ENCODE measurements at regions not wholly inside any gene's neighbourhood (a gene's known extent, or its start where the extent isn't known, plus 50 kb on each side); places are given as distances from the start of the nearest gene placed in this dataset.
"Not testable (repeated sequence)": the region's sequence is repeated elsewhere in the genome, so short reads cannot be mapped to it uniquely, and the experiment has no call there.

GRCh38 chr20:29742699-29743100, 1514.8 kb upstream of the DEFB115 start:
- no peak for TF ChIP-seq EZH2phosphoT487 (IDR thresholded peaks at IDR 0.05)
- no peak for TF ChIP-seq EZH2 (IDR thresholded peaks at IDR 0.05)
- no peak for TF ChIP-seq CTCF (IDR thresholded peaks at IDR 0.05)
- Histone ChIP-seq H4K20me1 (ENCODE audit: low read depth) (no peaks in the 10 kb centered on the region), H3K36me3 (no peaks in the 10 kb centered on the region), H3K4me1 (no peaks in the 10 kb centered on the region), H3K27ac (no peak overlapping the region), H3K9me3 (ENCODE audit: low read depth) (peaks cover 11% of the 10 kb centered on the region), H3K79me2 (ENCODE audit: low read depth) (no peaks in the 10 kb centered on the region), H3K4me3 (no peak overlapping the region), H3F3A (ENCODE audit: low read depth) (no peaks in the 10 kb centered on the region), H3K27me3 (no peaks in the 10 kb centered on the region), H3K4me2 (no peak overlapping the region), H2AFZ (replicated peaks) (no peak overlapping the region), H3K9ac (no peak overlapping the region)
- Mint-ChIP-seq H3K4me3 (no peak overlapping the region), H3K27me3 (ENCODE audit: insufficient read depth, low read depth) (no peaks in the 10 kb centered on the region), H3K4me1 (no peaks in the 10 kb centered on the region), H3K9me3 (peaks cover 36% of the 10 kb centered on the region), H3K27ac (no peak overlapping the region), H3K36me3 (peaks cover 2% of the 10 kb centered on the region)
- DNase-seq (ENCODE audit: low spot score) = no peak

GRCh38 chr20:29743101-29743931, 1514.1 kb upstream of the DEFB115 start:
- Histone ChIP-seq H3K27ac (no peak overlapping the region), H3K4me1 (no peaks in the 10 kb centered on the region), H4K20me1 (ENCODE audit: low read depth) (no peaks in the 10 kb centered on the region), H3K9ac (no peak overlapping the region), H3K4me3 (no peak overlapping the region), H3K79me2 (ENCODE audit: low read depth) (no peaks in the 10 kb centered on the region), H3F3A (ENCODE audit: low read depth) (no peaks in the 10 kb centered on the region), H3K4me2 (no peak overlapping the region), H2AFZ (replicated peaks) (no peak overlapping the region), H3K27me3 (no peaks in the 10 kb centered on the region), H3K36me3 (no peaks in the 10 kb centered on the region), H3K9me3 (ENCODE audit: low read depth) (peaks cover 15% of the 10 kb centered on the region)
- TF ChIP-seq EZH2phosphoT487 (IDR thresholded peaks at IDR 0.05) (no peak), EZH2 (IDR thresholded peaks at IDR 0.05) (no peak), CTCF (IDR thresholded peaks at IDR 0.05) (no peak)
- Mint-ChIP-seq H3K27ac (no peak overlapping the region), H3K9me3 (peaks cover 34% of the 10 kb centered on the region), H3K4me1 (no peaks in the 10 kb centered on the region), H3K36me3 (peaks cover 2% of the 10 kb centered on the region), H3K4me3 (no peak overlapping the region), H3K27me3 (ENCODE audit: insufficient read depth, low read depth) (no peaks in the 10 kb centered on the region)
- no peak for DNase-seq (ENCODE audit: low spot score)

- H3K9me3 Mint-ChIP-seq = peaks cover 33% of the 10 kb centered on the region
- H3K9ac ChIP-seq = no peak overlapping the region
Measured at GRCh38 chr20:29744071-29744470, 1513.4 kb upstream of the DEFB115 start.

GRCh38 chr20:29745534-29746245, 1511.8 kb upstream of the DEFB115 start:
- not testable (repeated sequence) for H3K4me2 ChIP-seq

More at GRCh38 chr20:29744071-29744470, 1513.4 kb upstream of the DEFB115 start:
- no peak overlapping the region for H3K4me3 ChIP-seq
- no peaks in the 10 kb centered on the region for H3K4me1 Mint-ChIP-seq
- H3K36me3 Mint-ChIP-seq = peaks cover 2% of the 10 kb centered on the region
- H3K9me3 ChIP-seq (ENCODE audit: low read depth) = peaks cover 16% of the 10 kb centered on the region
- H2AFZ ChIP-seq (replicated peaks) = no peak overlapping the region
- no peaks in the 10 kb centered on the region for H3K27me3 ChIP-seq
- H3K4me2 ChIP-seq = no peak overlapping the region
- no peak for TF ChIP-seq EZH2 (IDR thresholded peaks at IDR 0.05)
- TF ChIP-seq CTCF (IDR thresholded peaks at IDR 0.05) = no peak
- no peak for TF ChIP-seq EZH2phosphoT487 (IDR thresholded peaks at IDR 0.05)
- no peaks in the 10 kb centered on the region for H3K79me2 ChIP-seq (ENCODE audit: low read depth)
- H3K27ac ChIP-seq = no peak overlapping the region
- no peaks in the 10 kb centered on the region for H4K20me1 ChIP-seq (ENCODE audit: low read depth)
- DNase-seq (ENCODE audit: low spot score) = no peak
- no peak overlapping the region for H3K27ac Mint-ChIP-seq
- H3K27me3 Mint-ChIP-seq (ENCODE audit: insufficient read depth, low read depth) = no peaks in the 10 kb centered on the region
- H3K4me3 Mint-ChIP-seq = no peak overlapping the region
- H3K4me1 ChIP-seq = no peaks in the 10 kb centered on the region
- H3K36me3 ChIP-seq = no peaks in the 10 kb centered on the region
- no peaks in the 10 kb centered on the region for H3F3A ChIP-seq (ENCODE audit: low read depth)

More at GRCh38 chr20:29745534-29746245, 1511.8 kb upstream of the DEFB115 start:
- H4K20me1 ChIP-seq (ENCODE audit: low read depth); H3K79me2 ChIP-seq (ENCODE audit: low read depth); H3K36me3 ChIP-seq; DNase-seq (ENCODE audit: low spot score); H3K4me3 ChIP-seq; H3K4me1 Mint-ChIP-seq; H2AFZ ChIP-seq (replicated peaks); H3K4me3 Mint-ChIP-seq; H3K27ac ChIP-seq; H3K36me3 Mint-ChIP-seq; H3K4me1 ChIP-seq; H3F3A ChIP-seq (ENCODE audit: low read depth); H3K27ac Mint-ChIP-seq; H3K27me3 Mint-ChIP-seq (ENCODE audit: insufficient read depth, low read depth); H3K27me3 ChIP-seq; H3K9ac ChIP-seq: not testable (repeated sequence)
- H3K9me3 ChIP-seq (ENCODE audit: low read depth) = peaks cover 16% of the 10 kb centered on the region
- H3K9me3 Mint-ChIP-seq = peaks cover 37% of the 10 kb centered on the region

All from neural progenitor cell (in vitro differentiated cells).